Right lobe of liver (tissue), 4 donors: ENCODE measurements at regions not wholly inside any gene's neighbourhood (a gene's known extent, or its start where the extent isn't known, plus 50 kb on each side); places are given as distances from the start of the nearest gene placed in this dataset.

Experiments
- CTCF ChIP-seq, 4 donors: fragments of 200-600 bp in 3 of 4; fragments of 450-650 bp in 1 of 4; IDR thresholded peaks; one replicate each; pipeline versions ENCODE4 v1.5.1 to v1.8.0; 2016 to 2022; ENCODE audit warnings: antibody characterized with exemption in 4 of 4, mild to moderate bottlenecking in 2 of 4
- POLR2A ChIP-seq: fragments of 450-650 bp; IDR thresholded peaks from one replicate; pipeline ENCODE4 v1.6.1; 2017; ENCODE audit warnings: antibody characterized with exemption, mild to moderate bottlenecking
- donor health status: DM: no; HTN: no; CAD: no.
- donor health status: DM: no; HTN: no; CAD: no.
- donor health status: DM: no; HTN: yes; CAD: no.

DNA sequence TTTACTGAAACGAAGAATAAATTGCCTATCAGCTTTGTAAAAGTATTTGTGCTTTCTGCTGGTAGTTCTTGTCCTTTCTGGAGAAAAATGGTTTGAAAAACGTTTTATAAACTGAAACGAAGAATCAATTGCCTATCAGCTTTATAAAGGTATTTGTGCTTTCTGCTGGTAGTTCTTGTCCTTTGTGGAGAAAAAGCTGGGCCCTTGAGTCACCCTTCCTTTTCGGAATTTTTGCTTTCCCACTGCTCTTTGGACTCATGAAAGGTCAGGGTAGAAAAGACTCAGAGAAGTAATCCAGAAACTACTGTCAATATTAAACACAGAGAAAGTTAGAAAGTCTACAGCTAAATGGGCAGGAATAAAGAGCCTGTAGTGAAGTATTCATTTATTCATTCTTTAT, 72.8 kb downstream of the EOMES start:
- TF ChIP-seq CTCF (IDR thresholded peaks at IDR 0.05) = no peak
- TF ChIP-seq POLR2A = no peak
